Lower lobe of right lung (tissue), 2 donors: ENCODE measurements at regions not wholly inside any gene's neighbourhood (a gene's known extent, or its start where the extent isn't known, plus 50 kb on each side); places are given as distances from the start of the nearest gene placed in this dataset.
"Not testable (repeated sequence)": the region's sequence is repeated elsewhere in the genome, so short reads cannot be mapped to it uniquely, and the experiment has no call there.

Experiments used
- ATAC-seq, 2 donors: fragments of 200-7000 bp; cut with Tn5 transposase; one replicate each; pipeline ENCODE4 v1.9.1; 2020 to 2022; ENCODE audit warnings: mild to moderate bottlenecking in 2 of 2, moderate library complexity in 2 of 2
- DNase-seq: peaks from one replicate; pipeline ENCODE4 v3.0.0-alpha.2; 2020
- H3K27ac ChIP-seq: fragments of 200-600 bp; one replicate; pipeline ENCODE4 v1.8.0; 2022
- H3K27me3 ChIP-seq: fragments of 200-600 bp; one replicate; pipeline ENCODE4 v1.8.0; 2022; ENCODE audit warnings: low read depth
- H3K36me3 ChIP-seq: fragments of 200-600 bp; one replicate; pipeline ENCODE4 v1.8.0; 2022; ENCODE audit warnings: mild to moderate bottlenecking
- H3K4me1 ChIP-seq: fragments of 200-600 bp; one replicate; pipeline ENCODE4 v1.8.0; 2022
- H3K4me3 ChIP-seq: fragments of 200-600 bp; one replicate; pipeline ENCODE4 v1.8.0; 2022; ENCODE audit warnings: mild to moderate bottlenecking
- H3K9me3 ChIP-seq: fragments of 200-600 bp; one replicate; pipeline ENCODE4 v1.8.0; 2022
- CTCF ChIP-seq: fragments of 200-600 bp; IDR thresholded peaks from one replicate; pipeline ENCODE4 v1.8.0; 2022; ENCODE audit warnings: antibody characterized with exemption, mild to moderate bottlenecking
- intact Hi-C: fragments of 100-400 bp; cut with DNase I; formaldehyde crosslinking; loops from one replicate; pipeline ENCODE4 v1.11.0; 2022
- donor health status: DM: no; HTN: yes; CAD: no; lungs with severe emphysema.

GRCh38 chr3:182414586-182414985 is 378.7 kb upstream of the ATP11B start:
- no peak for ATAC-seq
- Histone ChIP-seq H3K4me1 (no peaks in the 10 kb centered on the region), H3K4me3 (no peak overlapping the region), H3K36me3 (no peaks in the 10 kb centered on the region), H3K27me3 (no peaks in the 10 kb centered on the region), H3K27ac (no peak overlapping the region), H3K9me3 (no peaks in the 10 kb centered on the region)
- intact Hi-C loops = no loop called here
- no peak for DNase-seq
- TF ChIP-seq CTCF = no peak

GRCh38 chr3:182420741-182421140 is 372.6 kb upstream of the ATP11B start:
- no peaks in the 10 kb centered on the region for H3K4me1 ChIP-seq
- intact Hi-C loops = no loop called here
- no peak for DNase-seq
- H3K36me3 ChIP-seq = no peaks in the 10 kb centered on the region
- no peak for ATAC-seq
- no peaks in the 10 kb centered on the region for H3K27me3 ChIP-seq
- H3K4me3 ChIP-seq = no peak overlapping the region
- no peak for TF ChIP-seq CTCF
- no peak overlapping the region for H3K27ac ChIP-seq
- no peaks in the 10 kb centered on the region for H3K9me3 ChIP-seq

DNA sequence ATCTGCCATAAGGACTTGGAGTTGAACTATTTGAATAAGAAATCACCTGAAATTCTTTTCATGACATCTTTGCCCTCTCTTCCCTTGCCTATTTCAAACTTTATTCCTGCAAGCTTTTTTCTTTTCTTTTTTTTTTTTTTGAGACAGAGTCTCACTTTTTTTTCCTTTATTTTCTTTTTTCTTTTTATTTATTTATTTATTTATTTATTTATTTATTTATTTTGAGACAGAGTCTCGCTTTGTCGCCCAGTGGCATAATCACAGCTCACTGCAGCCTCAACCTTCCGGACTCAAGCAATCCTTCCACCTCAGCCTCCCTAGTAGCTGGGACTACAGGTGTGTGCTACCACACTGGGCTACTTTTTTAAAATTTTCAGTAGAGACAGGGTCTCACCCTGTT is 369.3 kb upstream of the ATP11B start:
- intact Hi-C loops = no loop called here
- H3K4me3 ChIP-seq = no peak overlapping the region
- DNase-seq = no peak
- no peaks in the 10 kb centered on the region for H3K4me1 ChIP-seq
- no peak for TF ChIP-seq CTCF
- ATAC-seq = no peak
- H3K27ac ChIP-seq = no peak overlapping the region
- no peaks in the 10 kb centered on the region for H3K36me3 ChIP-seq
- H3K9me3 ChIP-seq = no peaks in the 10 kb centered on the region
- no peaks in the 10 kb centered on the region for H3K27me3 ChIP-seq

DNA sequence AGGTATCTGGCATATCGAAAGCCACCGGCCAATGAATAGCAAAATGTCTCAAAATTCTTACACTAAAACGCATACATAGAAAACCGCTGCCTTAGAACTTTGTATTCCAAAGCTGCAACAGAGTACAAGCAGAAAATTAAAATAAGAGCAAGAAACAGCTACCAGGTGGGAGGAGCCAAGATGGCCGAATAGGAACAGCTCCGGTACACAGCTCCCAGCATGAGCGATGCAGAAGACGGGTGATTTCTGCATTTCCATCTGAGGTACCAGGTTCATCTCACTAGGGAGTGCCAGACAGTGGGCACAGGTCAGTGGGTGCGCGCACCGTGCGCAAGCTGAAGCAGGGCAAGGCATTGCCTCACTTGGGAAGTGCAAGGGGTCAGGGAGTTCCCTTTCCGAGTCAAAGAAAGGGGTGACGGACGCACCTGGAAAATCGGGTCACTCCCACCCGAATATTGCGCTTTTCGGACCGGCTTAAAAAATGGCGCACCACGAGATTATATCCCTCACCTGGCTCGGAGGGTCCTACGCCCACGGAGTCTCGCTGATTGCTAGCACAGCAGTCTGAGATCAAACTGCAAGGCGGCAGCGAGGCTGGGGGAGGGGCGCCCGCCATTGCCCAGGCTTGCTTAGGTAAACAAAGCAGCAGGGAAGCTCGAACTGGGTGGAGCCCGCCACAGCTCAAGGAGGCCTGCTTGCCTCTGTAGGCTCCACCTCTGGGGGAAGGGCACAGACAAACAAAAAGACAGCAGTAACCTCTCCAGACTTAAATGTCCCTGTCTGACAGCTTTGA is 367.2 kb upstream of the ATP11B start:
- H3K4me1 ChIP-seq, H3K9me3 ChIP-seq, DNase-seq, ATAC-seq, intact Hi-C loops, H3K36me3 ChIP-seq, H3K27ac ChIP-seq, H3K27me3 ChIP-seq, H3K4me3 ChIP-seq: not testable (repeated sequence)

DNA sequence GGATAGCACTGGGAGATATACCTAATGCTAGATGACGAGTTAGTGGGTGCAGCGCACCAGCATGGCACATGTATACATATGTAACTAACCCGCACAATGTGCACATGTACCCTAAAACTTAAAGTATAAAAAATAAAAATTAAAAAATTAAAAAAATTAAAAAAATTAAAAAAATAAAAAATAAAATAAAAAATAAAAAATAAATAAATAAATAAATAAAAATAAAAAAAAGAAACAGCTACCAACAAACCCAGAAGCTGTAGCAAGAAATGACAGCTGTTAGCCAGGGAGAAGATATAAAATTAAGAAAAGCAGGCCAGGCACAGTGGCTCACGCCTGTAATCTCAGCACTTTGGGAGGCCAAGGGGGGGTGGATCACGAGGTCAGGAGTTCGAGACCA is 361.3 kb upstream of the ATP11B start:
- DNase-seq, H3K4me3 ChIP-seq, H3K9me3 ChIP-seq, H3K36me3 ChIP-seq, H3K27ac ChIP-seq, ATAC-seq, H3K4me1 ChIP-seq, H3K27me3 ChIP-seq, intact Hi-C loops: not testable (repeated sequence)

DNA sequence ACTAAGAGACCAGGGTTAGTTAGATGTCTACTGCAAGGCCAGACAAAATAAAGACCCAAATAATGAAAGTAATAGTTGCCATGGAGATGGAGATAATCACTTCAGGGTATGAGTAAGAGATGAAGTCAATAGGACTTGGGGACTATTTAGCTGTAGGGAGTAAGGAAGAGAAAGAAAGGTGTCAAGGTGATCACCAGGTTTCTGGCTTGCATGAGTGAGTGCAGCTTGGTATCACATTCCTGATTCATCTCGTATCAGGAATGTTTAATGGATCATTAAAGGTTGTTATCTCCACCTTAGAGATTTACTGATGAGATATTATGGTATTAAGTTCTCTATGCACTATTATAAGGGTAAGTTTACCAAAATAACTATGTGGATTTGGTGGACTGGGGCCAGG is 357.4 kb upstream of the ATP11B start:
- intact Hi-C loops = no loop called here
- no peak overlapping the region for H3K27ac ChIP-seq
- no peaks in the 10 kb centered on the region for H3K36me3 ChIP-seq
- no peaks in the 10 kb centered on the region for H3K27me3 ChIP-seq
- no peak overlapping the region for H3K4me3 ChIP-seq
- ATAC-seq (no peak), DNase-seq (no peak)
- no peak for TF ChIP-seq CTCF
- H3K4me1 ChIP-seq = no peaks in the 10 kb centered on the region
- no peaks in the 10 kb centered on the region for H3K9me3 ChIP-seq
